ENCODE measurements at regions not wholly inside any gene's neighbourhood (a gene's known extent, or its start where the extent isn't known, plus 50 kb on each side); places are given as distances from the start of the nearest gene placed in this dataset.

GRCh38 chr4:135429528-135429927 lies 1227.9 kb upstream of the PABPC4L start:
- TF ChIP-seq CTCF (IDR thresholded peaks at IDR 0.05) (no peak), POLR2A (IDR thresholded peaks at IDR 0.05) (no peak)

Data from thyroid gland (tissue), 4 donors.